Ascending aorta (tissue), 2 donors: ENCODE measurements at regions not wholly inside any gene's neighbourhood (a gene's known extent, or its start where the extent isn't known, plus 50 kb on each side); places are given as distances from the start of the nearest gene placed in this dataset.

Experiments
- DNase-seq, 2 donors: peaks; one replicate each; pipeline ENCODE4 v3.0.0-alpha.2; 2019; ENCODE audit warnings: low spot score in 2 of 2
- H3K27ac ChIP-seq, 2 donors: fragments of 200-600 bp; sonication (generic); one replicate each; pipeline ENCODE4 v1.5.1; 2016 to 2017; ENCODE audit warnings: mild to moderate bottlenecking in 1 of 2
- H3K27me3 ChIP-seq: fragments of 200-600 bp; sonication (generic); one replicate; pipeline ENCODE4 v1.5.1; 2017
- H3K36me3 ChIP-seq, 2 donors: fragments of 200-600 bp; sonication (generic); one replicate each; pipeline ENCODE4 v1.5.1; 2016
- H3K4me1 ChIP-seq, 2 donors: fragments of 200-600 bp; sonication (generic); one replicate each; pipeline ENCODE4 v1.5.1; 2016 to 2017; ENCODE audit warnings: mild to moderate bottlenecking in 1 of 2
- H3K4me3 ChIP-seq, 2 donors: fragments of 200-600 bp; sonication (generic); one replicate each; pipeline ENCODE4 v1.5.1; 2016 to 2017; ENCODE audit warnings: mild to moderate bottlenecking in 1 of 2
- H3K9me3 ChIP-seq, 2 donors: fragments of 200-600 bp; sonication (generic); one replicate each; pipeline ENCODE4 v1.5.1; 2016
- intact Hi-C: fragments of 100-400 bp; cut with DNase I; formaldehyde crosslinking; loops from one replicate; pipeline ENCODE4 v1.15.1; 2023
- TF ChIP-seq, protein P1 (sequence below), 3 experiments: fragments of 200-600 bp in 2 of 3; fragments of 450-650 bp in 1 of 3; sonication (generic) in 2 of 3; IDR thresholded peaks; one replicate each; pipeline ENCODE4 v1.5.1; 2016 to 2019; ENCODE audit warnings: antibody characterized with exemption in 3 of 3, mild to moderate bottlenecking in 1 of 3, moderate library complexity in 1 of 3

- no peak overlapping the region for H3K27ac ChIP-seq
- H3K36me3 ChIP-seq = no peaks in the 10 kb centered on the region
- no peaks in the 10 kb centered on the region for H3K9me3 ChIP-seq
- DNase-seq = no peak
- peak overlapping the region; percentile 84 to 90 for H3K4me3 ChIP-seq
- H3K4me1 ChIP-seq = peaks cover 3 to 9% of the 10 kb centered on the region in 2 donors
- intact Hi-C loops = no loop called here
- TF ChIP-seq, protein P1, sequence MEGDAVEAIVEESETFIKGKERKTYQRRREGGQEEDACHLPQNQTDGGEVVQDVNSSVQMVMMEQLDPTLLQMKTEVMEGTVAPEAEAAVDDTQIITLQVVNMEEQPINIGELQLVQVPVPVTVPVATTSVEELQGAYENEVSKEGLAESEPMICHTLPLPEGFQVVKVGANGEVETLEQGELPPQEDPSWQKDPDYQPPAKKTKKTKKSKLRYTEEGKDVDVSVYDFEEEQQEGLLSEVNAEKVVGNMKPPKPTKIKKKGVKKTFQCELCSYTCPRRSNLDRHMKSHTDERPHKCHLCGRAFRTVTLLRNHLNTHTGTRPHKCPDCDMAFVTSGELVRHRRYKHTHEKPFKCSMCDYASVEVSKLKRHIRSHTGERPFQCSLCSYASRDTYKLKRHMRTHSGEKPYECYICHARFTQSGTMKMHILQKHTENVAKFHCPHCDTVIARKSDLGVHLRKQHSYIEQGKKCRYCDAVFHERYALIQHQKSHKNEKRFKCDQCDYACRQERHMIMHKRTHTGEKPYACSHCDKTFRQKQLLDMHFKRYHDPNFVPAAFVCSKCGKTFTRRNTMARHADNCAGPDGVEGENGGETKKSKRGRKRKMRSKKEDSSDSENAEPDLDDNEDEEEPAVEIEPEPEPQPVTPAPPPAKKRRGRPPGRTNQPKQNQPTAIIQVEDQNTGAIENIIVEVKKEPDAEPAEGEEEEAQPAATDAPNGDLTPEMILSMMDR (IDR thresholded peaks at IDR 0.05) = no peak
- no peaks in the 10 kb centered on the region for H3K27me3 ChIP-seq
These were observed 53.8 kb upstream of the POLR1H start for GRCh38 chr6:30007132-30007764.

GRCh38 chr6:30009113-30009512 lies 52.0 kb upstream of the POLR1H start:
- Histone ChIP-seq H3K27ac (no peak overlapping the region), H3K27me3 (no peaks in the 10 kb centered on the region), H3K9me3 (no peaks in the 10 kb centered on the region), H3K4me3 (no peak overlapping the region), H3K36me3 (no peaks in the 10 kb centered on the region), H3K4me1 (peaks cover 3 to 9% of the 10 kb centered on the region in 2 donors)
- TF ChIP-seq, protein P1 (IDR thresholded peaks at IDR 0.05) = no peak
- intact Hi-C loops = no loop called here
- DNase-seq = no peak
